ENCODE measurements at regions not wholly inside any gene's neighbourhood (a gene's known extent, or its start where the extent isn't known, plus 50 kb on each side); places are given as distances from the start of the nearest gene placed in this dataset.

- no peak for DNase-seq
Measured at GRCh38 chr18:61756244-61756643, 136.6 kb downstream of the RNF152 start.

- no peak for DNase-seq
Measured at GRCh38 chr18:61755555-61755954, 137.3 kb downstream of the RNF152 start.

GRCh38 chr18:61754039-61754583 is 138.7 kb downstream of the RNF152 start:
- no peak for DNase-seq

GRCh38 chr18:61753373-61753772 is 139.4 kb downstream of the RNF152 start:
- no peak for DNase-seq

GRCh38 chr18:61752973-61753372 is 139.8 kb downstream of the RNF152 start:
- no peak for DNase-seq

GRCh38 chr18:61750840-61751668 is 141.8 kb downstream of the RNF152 start:
- DNase-seq, result no peak

- no peak for DNase-seq
Measured at GRCh38 chr18:61749546-61749945, 143.3 kb downstream of the RNF152 start.

- DNase-seq, result no peak
Measured at GRCh38 chr18:61749031-61749430, 143.8 kb downstream of the RNF152 start.

- no peak for DNase-seq
Measured at GRCh38 chr18:61748004-61748403, 144.8 kb downstream of the RNF152 start.

GRCh38 chr18:61743775-61744531 is 148.9 kb downstream of the RNF152 start:
- DNase-seq, result no peak

- DNase-seq, result no peak
Measured at GRCh38 chr18:61742565-61743429, 150.0 kb downstream of the RNF152 start.

- no peak for DNase-seq
Measured at GRCh38 chr18:61741881-61742454, 150.8 kb downstream of the RNF152 start.

- DNase-seq, result no peak
Measured at GRCh38 chr18:61738488-61738887, 154.3 kb downstream of the RNF152 start.

- DNase-seq, result no peak
Measured at GRCh38 chr18:61738042-61738441, 154.8 kb downstream of the RNF152 start.

- DNase-seq, result no peak
Measured at GRCh38 chr18:61736133-61736532, 156.7 kb downstream of the RNF152 start.

GRCh38 chr18:61735564-61736102 is 157.2 kb downstream of the RNF152 start:
- no peak for DNase-seq

- no peak for DNase-seq
Measured at GRCh38 chr18:61734396-61734795, 158.4 kb downstream of the RNF152 start.

GRCh38 chr18:61732854-61733253 is 160.0 kb downstream of the RNF152 start:
- no peak for DNase-seq

- DNase-seq, result no peak
Measured at GRCh38 chr18:61731693-61732376, 161.0 kb downstream of the RNF152 start.

- DNase-seq, result no peak
Measured at GRCh38 chr18:61731178-61731577, 161.6 kb downstream of the RNF152 start.

- DNase-seq, result no peak
Measured at GRCh38 chr18:61729322-61729721, 163.5 kb downstream of the RNF152 start.
